Activated CD8-positive, alpha-beta memory T cell treated with anti-CD3 and anti-CD28 coated beads, Interleukin-2, amount 50 U/mL, for 24 hours (primary cell): ENCODE measurements at regions not wholly inside any gene's neighbourhood (a gene's known extent, or its start where the extent isn't known, plus 50 kb on each side); places are given as distances from the start of the nearest gene placed in this dataset.

Source experiments
- DNase-seq: peaks from one replicate; pipeline ENCODE4 v3.0.0-alpha.2; 2020; ENCODE audit errors: extremely low read depth

DNA sequence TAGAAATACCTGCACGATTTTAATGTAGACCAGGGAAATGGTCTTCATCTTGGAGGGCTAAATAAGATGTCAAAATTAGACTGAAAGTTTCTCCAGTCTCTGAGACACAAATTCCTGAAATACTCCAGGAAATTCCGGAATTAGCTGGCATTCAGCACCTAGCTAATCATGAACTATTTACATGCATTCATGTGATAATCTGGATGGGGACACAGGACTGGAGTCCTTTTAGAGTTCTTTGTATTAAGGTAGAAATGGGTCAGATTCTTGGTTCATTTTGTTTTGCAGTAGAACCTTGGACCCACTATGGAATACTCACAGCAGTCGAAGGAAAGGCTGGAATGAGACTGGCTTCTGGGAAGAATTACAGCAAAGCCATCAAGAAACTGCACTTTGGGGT lies 65.3 kb upstream of the MDFIC start:
- no peak for DNase-seq

DNA sequence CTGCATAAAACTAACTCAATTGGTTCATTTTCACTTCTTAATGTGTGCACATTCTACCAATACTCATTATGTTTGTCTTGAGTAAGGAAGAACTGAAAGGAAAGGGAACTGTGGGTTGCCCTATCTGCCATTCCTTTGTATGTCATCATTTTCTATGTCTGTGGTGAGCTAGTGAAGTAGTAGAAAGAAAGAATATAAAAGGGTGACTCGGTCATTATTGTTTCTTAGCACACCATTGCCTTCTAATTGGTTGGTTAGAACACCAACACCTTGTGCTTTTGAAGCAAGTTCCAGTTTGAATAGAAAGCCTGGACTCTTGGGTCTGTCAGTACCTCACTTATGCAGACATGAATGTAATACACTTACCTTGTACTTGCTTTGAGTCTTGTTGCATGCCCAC lies 64.3 kb upstream of the MDFIC start:
- DNase-seq = no peak

- DNase-seq = no peak
These were observed 62.4 kb upstream of the MDFIC start for GRCh38 chr7:114859477-114859876.

DNA sequence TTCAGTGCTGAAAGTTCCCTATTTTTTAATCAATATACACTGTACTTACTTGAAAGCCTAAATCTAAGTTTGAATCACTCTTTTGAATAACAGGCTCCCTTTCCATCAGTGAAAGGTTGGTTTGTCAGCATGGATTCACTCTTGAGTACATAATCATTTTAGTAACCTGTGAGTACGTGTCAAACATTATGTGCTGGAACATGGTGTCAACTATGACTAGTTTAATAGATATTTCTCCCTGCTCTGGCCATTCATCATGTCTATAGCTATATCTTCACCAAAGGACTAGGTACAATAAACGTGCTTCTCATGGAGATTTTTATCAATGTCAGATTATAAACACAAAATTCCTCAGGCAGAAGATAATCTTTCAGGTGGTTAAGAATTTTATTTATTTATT lies 61.7 kb upstream of the MDFIC start:
- no peak for DNase-seq

DNA sequence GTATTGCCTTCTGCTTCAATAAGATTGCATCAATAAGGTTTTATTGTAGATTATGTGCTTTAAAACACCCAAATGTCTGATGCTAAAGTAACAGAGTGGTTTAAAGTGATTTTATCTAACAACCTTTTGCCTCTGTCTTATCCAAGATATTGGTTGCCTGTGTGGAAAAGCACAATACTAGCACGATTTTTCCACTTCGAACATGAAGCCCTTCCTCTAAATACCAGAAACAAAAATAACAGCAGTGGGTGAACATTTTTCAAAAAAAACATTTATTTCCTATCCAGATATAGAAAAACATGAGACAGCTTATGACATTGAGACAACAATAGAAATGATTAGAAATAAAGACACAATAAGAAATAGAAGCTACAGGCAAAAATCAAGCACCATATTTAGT lies 59.5 kb upstream of the MDFIC start:
- DNase-seq = no peak

- no peak for DNase-seq
These were observed 57.6 kb upstream of the MDFIC start for GRCh38 chr7:114864278-114864677.

GRCh38 chr7:114865564-114865963 lies 56.3 kb upstream of the MDFIC start:
- DNase-seq = peak; percentile 10
